ENCODE measurements at regions not wholly inside any gene's neighbourhood (a gene's known extent, or its start where the extent isn't known, plus 50 kb on each side); places are given as distances from the start of the nearest gene placed in this dataset.

GRCh38 chr5:68060382-68060781 lies 155.2 kb upstream of the PIK3R1 start:
- peaks cover 7% of the 10 kb centered on the region for H3K4me1 Mint-ChIP-seq
- peaks cover 29% of the 10 kb centered on the region for H3K9me3 Mint-ChIP-seq
- no peaks in the 10 kb centered on the region for H3K27me3 Mint-ChIP-seq (ENCODE audit: low read depth)
- H3K36me3 Mint-ChIP-seq (ENCODE audit: low read depth): peaks cover 7% of the 10 kb centered on the region
- TF ChIP-seq CTCF (IDR thresholded peaks at IDR 0.05; ENCODE audit: unreplicated experiment in 3 of 3): no peak
- H3K4me3 Mint-ChIP-seq: no peak overlapping the region
- no peak overlapping the region for H3K27ac Mint-ChIP-seq

DNA sequence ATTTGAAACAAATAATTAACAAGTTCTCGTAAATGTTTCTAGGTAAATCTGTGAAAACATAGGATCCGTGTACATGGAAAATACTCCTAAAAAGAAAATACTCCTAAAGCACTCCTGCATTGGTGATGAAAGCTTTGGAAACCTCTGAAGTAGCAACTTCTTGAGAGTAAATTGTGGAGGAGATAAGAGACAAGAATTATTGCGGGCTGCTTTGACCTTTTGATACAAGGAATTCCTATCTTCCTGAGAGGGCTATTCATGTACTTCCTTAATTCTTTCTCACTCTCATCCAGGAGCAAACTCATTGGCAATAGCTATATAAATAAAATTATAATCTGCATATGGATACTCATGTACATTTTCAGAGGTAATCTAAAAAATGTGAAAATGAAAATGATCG lies 158.4 kb upstream of the PIK3R1 start:
- Mint-ChIP-seq H3K27ac (no peak overlapping the region), H3K4me1 (peaks cover 12% of the 10 kb centered on the region), H3K9me3 (peaks cover 20% of the 10 kb centered on the region), H3K27me3 (ENCODE audit: low read depth) (no peaks in the 10 kb centered on the region), H3K4me3 (no peak overlapping the region), H3K36me3 (ENCODE audit: low read depth) (peaks cover under 1% of the 10 kb centered on the region)
- no peak for TF ChIP-seq CTCF (IDR thresholded peaks at IDR 0.05; ENCODE audit: unreplicated experiment in 3 of 3)

GRCh38 chr5:68055686-68056085 lies 159.9 kb upstream of the PIK3R1 start:
- Mint-ChIP-seq H3K9me3 (peaks cover 18% of the 10 kb centered on the region), H3K36me3 (ENCODE audit: low read depth) (no peaks in the 10 kb centered on the region), H3K27ac (no peak overlapping the region), H3K4me3 (no peak overlapping the region), H3K4me1 (peaks cover 12% of the 10 kb centered on the region), H3K27me3 (ENCODE audit: low read depth) (no peaks in the 10 kb centered on the region)
- TF ChIP-seq CTCF (IDR thresholded peaks at IDR 0.05; ENCODE audit: unreplicated experiment in 3 of 3): no peak

- Mint-ChIP-seq H3K4me3 (no peak overlapping the region), H3K9me3 (peaks cover 15% of the 10 kb centered on the region), H3K27ac (no peak overlapping the region), H3K27me3 (ENCODE audit: low read depth) (no peaks in the 10 kb centered on the region), H3K4me1 (peaks cover 12% of the 10 kb centered on the region), H3K36me3 (ENCODE audit: low read depth) (no peaks in the 10 kb centered on the region)
- TF ChIP-seq CTCF (IDR thresholded peaks at IDR 0.05; ENCODE audit: unreplicated experiment in 3 of 3): no peak
These were observed 160.9 kb upstream of the PIK3R1 start for GRCh38 chr5:68054638-68055037.

DNA sequence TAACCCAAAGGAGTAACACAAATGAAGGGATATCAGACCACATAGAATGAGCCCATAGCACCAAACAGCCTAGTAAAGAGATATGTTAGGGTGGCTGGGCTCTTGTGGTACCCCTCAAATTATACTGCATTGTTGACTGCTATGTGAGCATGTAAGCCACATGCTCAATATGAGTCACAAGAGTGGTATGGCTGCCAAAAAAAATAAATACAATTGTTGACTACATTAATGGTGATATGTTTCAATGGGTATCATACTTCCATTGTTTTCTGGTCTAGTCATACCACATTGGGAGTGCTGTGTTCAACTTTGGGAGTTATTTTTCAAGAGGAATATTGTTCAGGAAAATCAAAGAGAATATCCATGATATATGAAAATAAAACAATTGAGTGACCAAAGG lies 162.4 kb upstream of the PIK3R1 start:
- no peaks in the 10 kb centered on the region for H3K36me3 Mint-ChIP-seq (ENCODE audit: low read depth)
- H3K27me3 Mint-ChIP-seq (ENCODE audit: low read depth): no peaks in the 10 kb centered on the region
- peaks cover 22% of the 10 kb centered on the region for H3K9me3 Mint-ChIP-seq
- TF ChIP-seq CTCF (IDR thresholded peaks at IDR 0.05; ENCODE audit: unreplicated experiment in 3 of 3): no peak
- H3K4me3 Mint-ChIP-seq: no peak overlapping the region
- peaks cover 12% of the 10 kb centered on the region for H3K4me1 Mint-ChIP-seq
- H3K27ac Mint-ChIP-seq: no peak overlapping the region

DNA sequence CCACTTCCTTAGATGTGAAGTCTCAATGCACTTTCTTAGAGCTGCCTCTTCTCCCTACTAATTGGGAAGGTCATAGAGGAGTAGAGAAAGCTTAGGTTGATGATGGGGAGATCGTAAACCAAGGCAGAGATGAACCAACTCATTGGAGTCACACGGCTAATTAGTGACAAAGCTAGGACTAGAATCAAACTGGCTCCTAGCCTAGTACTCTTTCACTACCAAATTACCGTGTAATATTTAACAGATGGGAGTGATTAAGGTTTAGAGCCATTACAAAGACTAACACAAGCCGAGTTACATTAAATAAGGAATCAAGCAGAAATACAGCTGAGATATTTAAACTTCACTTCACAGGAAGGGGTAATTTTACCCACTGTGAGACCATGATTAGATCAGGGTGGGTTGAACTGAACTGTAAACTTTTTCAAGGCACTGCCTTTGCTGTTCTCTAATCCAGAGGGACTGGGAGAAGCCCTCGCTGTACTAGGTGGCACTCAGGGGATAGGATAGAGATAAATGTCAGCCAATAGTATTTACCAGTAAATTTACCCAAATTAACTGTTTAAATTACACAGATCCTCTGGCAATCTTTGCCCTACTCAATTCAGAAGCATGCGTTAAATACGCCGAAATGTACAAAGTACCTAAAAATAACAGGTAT lies 166.4 kb upstream of the PIK3R1 start:
- no peak overlapping the region for H3K4me3 Mint-ChIP-seq
- no peak for TF ChIP-seq CTCF (IDR thresholded peaks at IDR 0.05; ENCODE audit: unreplicated experiment in 3 of 3)
- peaks cover 36% of the 10 kb centered on the region for H3K9me3 Mint-ChIP-seq
- H3K27me3 Mint-ChIP-seq (ENCODE audit: low read depth): no peaks in the 10 kb centered on the region
- H3K36me3 Mint-ChIP-seq (ENCODE audit: low read depth): peaks cover 3% of the 10 kb centered on the region
- H3K27ac Mint-ChIP-seq: no peak overlapping the region
- no peaks in the 10 kb centered on the region for H3K4me1 Mint-ChIP-seq

Data from nephron (organoid).